NT2/D1 (cell line): ENCODE measurements at regions not wholly inside any gene's neighbourhood (a gene's known extent, or its start where the extent isn't known, plus 50 kb on each side); places are given as distances from the start of the nearest gene placed in this dataset.

Experiments used
- SUZ12 ChIP-seq: IDR thresholded peaks from 2 replicates; pipeline ENCODE4 v1.6.1; 2011; ENCODE audit not compliant: insufficient read length, insufficient read depth; ENCODE audit errors: extremely low read depth
- YY1 ChIP-seq: IDR thresholded peaks from 2 replicates; pipeline ENCODE4 v1.6.1; 2011; ENCODE audit not compliant: insufficient read length, insufficient read depth
- ZNF274 ChIP-seq: IDR thresholded peaks from 2 replicates; pipeline ENCODE4 v1.6.1; 2011; ENCODE audit warnings: mild to moderate bottlenecking, low read depth, low read length

- TF ChIP-seq SUZ12 (no peak), ZNF274 (no peak), YY1 (no peak)
Observed at GRCh38 chr1:170481000-170481399, 51.0 kb upstream of the GORAB start.
